ENCODE measurements at regions not wholly inside any gene's neighbourhood (a gene's known extent, or its start where the extent isn't known, plus 50 kb on each side); places are given as distances from the start of the nearest gene placed in this dataset.

GRCh38 chr2:122670897-122671296 is 915.4 kb downstream of the TSN start:
- H3K4me3 ChIP-seq (replicated peaks; ENCODE audit: insufficient read depth, low read length) = no peak overlapping the region
- H3K27me3 ChIP-seq (ENCODE audit: insufficient read depth, poor library complexity, severe bottlenecking) = no peaks in the 10 kb centered on the region
- no peak overlapping the region for H3K27ac ChIP-seq (replicated peaks)
- DNase-seq (ENCODE audit: low read depth in 1 of 2, low spot score in 1 of 2) = no peak
- TF ChIP-seq SPI1 (IDR thresholded peaks at IDR 0.05; ENCODE audit: borderline replicate concordance, low read depth) (no peak), POLR2AphosphoS5 (IDR thresholded peaks at IDR 0.05; ENCODE audit: low read depth) (no peak), REST (IDR thresholded peaks at IDR 0.05; ENCODE audit: insufficient replicate concordance, low read depth) (no peak), CTCF (IDR thresholded peaks at IDR 0.05; ENCODE audit: insufficient read depth, low read length) (no peak), GABPA (IDR thresholded peaks at IDR 0.05; ENCODE audit: low read depth) (no peak)

GRCh38 chr2:122680662-122681061 is 925.2 kb downstream of the TSN start:
- no peaks in the 10 kb centered on the region for H3K27me3 ChIP-seq (ENCODE audit: insufficient read depth, poor library complexity, severe bottlenecking)
- no peak overlapping the region for H3K27ac ChIP-seq (replicated peaks)
- TF ChIP-seq CTCF (IDR thresholded peaks at IDR 0.05; ENCODE audit: insufficient read depth, low read length) (no peak), POLR2AphosphoS5 (IDR thresholded peaks at IDR 0.05; ENCODE audit: low read depth) (no peak), GABPA (IDR thresholded peaks at IDR 0.05; ENCODE audit: low read depth) (no peak), REST (IDR thresholded peaks at IDR 0.05; ENCODE audit: insufficient replicate concordance, low read depth) (no peak)
- H3K4me3 ChIP-seq (replicated peaks; ENCODE audit: insufficient read depth, low read length) = no peak overlapping the region
- no peak for DNase-seq (ENCODE audit: low read depth in 1 of 2, low spot score in 1 of 2)

DNA sequence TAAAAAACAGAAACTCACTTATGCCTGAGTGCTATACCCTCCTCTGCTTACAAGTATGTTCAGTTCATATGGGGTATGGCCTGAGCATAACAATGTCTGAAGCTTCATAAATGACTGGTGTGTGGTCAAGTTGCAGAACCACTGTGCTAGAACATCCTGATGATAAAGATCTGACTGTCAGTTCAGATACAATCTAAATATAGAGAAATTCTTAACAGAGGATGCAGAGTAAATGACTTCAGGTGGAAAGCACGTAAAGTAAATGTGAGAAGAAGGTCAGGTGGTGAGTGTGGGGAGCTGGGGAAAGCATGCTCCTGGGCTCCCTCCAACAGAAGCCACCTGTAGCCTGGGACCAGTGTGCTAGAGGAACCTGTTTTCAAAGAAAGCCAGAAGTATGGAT is 926.2 kb downstream of the TSN start:
- TF ChIP-seq REST (IDR thresholded peaks at IDR 0.05; ENCODE audit: insufficient replicate concordance, low read depth) (no peak), GABPA (IDR thresholded peaks at IDR 0.05; ENCODE audit: low read depth) (no peak), CTCF (IDR thresholded peaks at IDR 0.05; ENCODE audit: insufficient read depth, low read length) (no peak), POLR2AphosphoS5 (IDR thresholded peaks at IDR 0.05; ENCODE audit: low read depth) (no peak), SPI1 (IDR thresholded peaks at IDR 0.05; ENCODE audit: borderline replicate concordance, low read depth) (no peak)
- Histone ChIP-seq H3K4me3 (replicated peaks; ENCODE audit: insufficient read depth, low read length) (no peak overlapping the region), H3K27ac (replicated peaks) (no peak overlapping the region), H3K27me3 (ENCODE audit: insufficient read depth, poor library complexity, severe bottlenecking) (no peaks in the 10 kb centered on the region)
- no peak for DNase-seq (ENCODE audit: low read depth in 1 of 2, low spot score in 1 of 2)

All from HL-60 (cell line).